Endothelial cell of umbilical vein (primary cell): ENCODE measurements at regions not wholly inside any gene's neighbourhood (a gene's known extent, or its start where the extent isn't known, plus 50 kb on each side); places are given as distances from the start of the nearest gene placed in this dataset.

ENCODE experiments used
- EZH2 ChIP-seq: IDR thresholded peaks from 2 replicates; pipeline ENCODE4 v1.6.1; 2012; ENCODE audit warnings: borderline replicate concordance, low read depth, mild to moderate bottlenecking, moderate library complexity, low read length, inconsistent platforms; ENCODE audit not compliant: severe bottlenecking
- POLR2AphosphoS5 ChIP-seq: IDR thresholded peaks from 2 replicates; pipeline ENCODE4 v1.6.1; 2012; ENCODE audit warnings: low read depth, mild to moderate bottlenecking, control low read depth, low read length, moderate library complexity; ENCODE audit not compliant: insufficient read depth

GRCh38 chr4:188201851-188202250, 62.6 kb downstream of the TRIML1 start:
- no peak for TF ChIP-seq EZH2
- TF ChIP-seq POLR2AphosphoS5: no peak
